ENCODE measurements at regions not wholly inside any gene's neighbourhood (a gene's known extent, or its start where the extent isn't known, plus 50 kb on each side); places are given as distances from the start of the nearest gene placed in this dataset.

DNA sequence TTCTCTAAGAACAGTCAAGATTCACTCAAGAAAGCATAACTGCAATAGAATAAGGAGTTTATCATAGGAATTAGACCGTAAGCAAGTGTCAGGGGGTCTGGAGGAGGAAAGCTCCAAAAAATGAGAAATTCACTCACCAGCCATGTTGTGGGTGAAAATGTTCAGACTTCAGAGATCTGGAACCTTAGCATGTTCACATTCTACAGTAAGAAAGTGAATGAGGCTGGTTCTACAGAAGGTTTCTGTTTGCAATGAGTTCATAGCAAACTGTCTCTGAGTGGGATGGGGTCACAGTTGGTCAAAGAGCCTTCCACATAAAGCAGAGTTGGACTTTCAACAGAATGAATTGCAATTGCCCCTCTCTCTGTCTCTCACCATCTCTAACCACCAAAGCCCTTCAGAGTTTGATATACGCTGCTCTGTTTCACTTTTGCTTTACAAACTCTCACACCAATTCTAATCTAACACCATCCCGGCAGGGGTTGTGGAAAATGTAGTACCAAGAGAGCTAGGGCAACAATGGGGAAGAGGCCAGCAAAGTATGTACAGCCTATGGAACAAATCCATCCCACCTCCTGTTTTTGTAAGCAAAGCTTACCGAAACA lies 581.8 kb upstream of the UBE2E2 start:
- FAIRE-seq (no peak), DNase-seq (ENCODE audit: insufficient read length, low spot score) (no peak)
- TF ChIP-seq TAF1 (IDR thresholded peaks at IDR 0.05; ENCODE audit: low read depth, low read length) = no peak
- no peak for TF ChIP-seq POLR2A (IDR thresholded peaks at IDR 0.05; ENCODE audit: low read depth, low read length)
- no peak for TF ChIP-seq POU2F2 (IDR thresholded peaks at IDR 0.05; ENCODE audit: low read depth, low read length)
- no peak for TF ChIP-seq PAX5 (IDR thresholded peaks at IDR 0.05; ENCODE audit: insufficient read depth, low read length, severe bottlenecking)
- TF ChIP-seq POLR2AphosphoS5 (IDR thresholded peaks at IDR 0.05; ENCODE audit: low read depth, low read length) = no peak
- TF ChIP-seq SPI1 (IDR thresholded peaks at IDR 0.05; ENCODE audit: low read depth, low read length) = no peak

GRCh38 chr3:22627993-22628499 lies 575.1 kb upstream of the UBE2E2 start:
- FAIRE-seq = no peak
- DNase-seq (ENCODE audit: insufficient read length, low spot score) = no peak
- no peak for TF ChIP-seq POU2F2 (IDR thresholded peaks at IDR 0.05; ENCODE audit: low read depth, low read length)
- TF ChIP-seq TAF1 (IDR thresholded peaks at IDR 0.05; ENCODE audit: low read depth, low read length) = no peak
- TF ChIP-seq POLR2AphosphoS5 (IDR thresholded peaks at IDR 0.05; ENCODE audit: low read depth, low read length) = no peak
- no peak for TF ChIP-seq POLR2A (IDR thresholded peaks at IDR 0.05; ENCODE audit: low read depth, low read length)
- TF ChIP-seq SPI1 (IDR thresholded peaks at IDR 0.05; ENCODE audit: low read depth, low read length) = no peak
- TF ChIP-seq PAX5 (IDR thresholded peaks at IDR 0.05; ENCODE audit: insufficient read depth, low read length, severe bottlenecking) = no peak

- FAIRE-seq (no peak), DNase-seq (ENCODE audit: insufficient read length, low spot score) (no peak)
- TF ChIP-seq POLR2A (IDR thresholded peaks at IDR 0.05; ENCODE audit: low read depth, low read length) (no peak), SPI1 (IDR thresholded peaks at IDR 0.05; ENCODE audit: low read depth, low read length) (no peak), PAX5 (IDR thresholded peaks at IDR 0.05; ENCODE audit: insufficient read depth, low read length, severe bottlenecking) (no peak), POU2F2 (IDR thresholded peaks at IDR 0.05; ENCODE audit: low read depth, low read length) (no peak), TAF1 (IDR thresholded peaks at IDR 0.05; ENCODE audit: low read depth, low read length) (no peak), POLR2AphosphoS5 (IDR thresholded peaks at IDR 0.05; ENCODE audit: low read depth, low read length) (no peak)
These were observed 570.6 kb upstream of the UBE2E2 start for GRCh38 chr3:22632536-22632935.

GRCh38 chr3:22634433-22634832 lies 568.7 kb upstream of the UBE2E2 start:
- TF ChIP-seq TAF1 (IDR thresholded peaks at IDR 0.05; ENCODE audit: low read depth, low read length) = no peak
- 0 out of 2 replicates have a peak, but pooled peaks have one; percentile 28 for TF ChIP-seq SPI1 (IDR thresholded peaks at IDR 0.05; ENCODE audit: low read depth, low read length)
- DNase-seq (ENCODE audit: insufficient read length, low spot score) (no peak), FAIRE-seq (no peak)

DNA sequence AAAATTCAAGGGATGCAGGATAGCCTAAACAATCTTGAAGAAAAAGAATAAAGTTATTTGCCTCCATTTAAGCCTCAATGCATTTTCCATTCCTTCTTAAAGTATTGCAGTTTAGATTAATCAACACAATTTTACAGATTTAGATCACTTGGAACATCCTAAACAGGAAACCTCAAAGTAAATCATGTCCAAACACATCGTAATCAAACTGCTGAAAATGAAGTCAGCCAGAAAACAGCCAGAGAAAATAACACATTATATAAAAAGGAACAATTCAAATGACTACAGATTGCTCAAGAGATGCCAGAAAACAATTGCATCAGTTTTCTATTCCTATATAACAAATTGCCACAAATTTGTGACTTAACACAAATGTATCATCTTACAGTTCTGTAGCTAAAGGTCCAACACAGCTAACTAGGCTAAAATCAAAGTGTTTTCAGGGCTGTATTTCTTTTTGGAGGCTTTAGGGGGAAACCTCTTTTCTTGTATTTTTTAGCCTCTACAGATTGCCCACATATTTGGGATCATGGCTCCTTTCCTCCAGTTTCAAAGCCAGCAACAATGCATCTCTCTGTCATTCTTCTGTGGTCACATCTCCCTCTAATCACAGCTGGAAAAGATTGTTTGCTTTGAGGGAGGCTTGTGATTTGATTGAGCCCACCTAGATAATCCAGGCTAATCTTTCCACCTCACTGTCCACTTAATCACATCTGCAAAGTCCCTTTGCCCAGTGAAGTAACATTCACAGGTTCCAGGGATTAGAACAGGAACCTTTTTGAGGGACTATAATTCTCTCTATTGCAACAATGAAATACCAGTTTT lies 543.3 kb upstream of the UBE2E2 start:
- FAIRE-seq (no peak), DNase-seq (ENCODE audit: insufficient read length, low spot score) (no peak)
- TF ChIP-seq POU2F2 (IDR thresholded peaks at IDR 0.05; ENCODE audit: low read depth, low read length) = no peak
- TF ChIP-seq SPI1 (IDR thresholded peaks at IDR 0.05; ENCODE audit: low read depth, low read length) = no peak
- no peak for TF ChIP-seq POLR2AphosphoS5 (IDR thresholded peaks at IDR 0.05; ENCODE audit: low read depth, low read length)
- TF ChIP-seq TAF1 (IDR thresholded peaks at IDR 0.05; ENCODE audit: low read depth, low read length) = no peak
- TF ChIP-seq POLR2A (IDR thresholded peaks at IDR 0.05; ENCODE audit: low read depth, low read length) = no peak
- no peak for TF ChIP-seq PAX5 (IDR thresholded peaks at IDR 0.05; ENCODE audit: insufficient read depth, low read length, severe bottlenecking)

DNA sequence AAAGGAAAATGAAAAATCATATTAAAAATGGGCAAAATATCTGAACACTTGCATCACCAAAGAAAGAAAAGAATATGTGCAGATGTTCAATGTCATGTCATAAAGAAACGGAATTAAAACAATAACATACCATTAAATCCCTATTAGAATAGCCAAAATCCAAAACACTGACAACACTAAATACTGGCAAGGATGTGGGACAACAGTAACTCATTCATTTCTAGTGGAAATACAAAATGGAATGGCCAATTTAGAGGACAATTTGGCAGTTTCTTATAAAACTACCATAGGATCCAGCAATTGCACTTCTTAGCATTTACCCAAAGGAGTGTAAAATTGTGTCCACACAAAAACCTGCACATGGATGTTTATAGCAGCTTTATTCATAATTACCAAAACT lies 542.5 kb upstream of the UBE2E2 start:
- no peak for DNase-seq (ENCODE audit: insufficient read length, low spot score)
- no peak for FAIRE-seq
- TF ChIP-seq POLR2A (IDR thresholded peaks at IDR 0.05; ENCODE audit: low read depth, low read length) = no peak
- TF ChIP-seq PAX5 (IDR thresholded peaks at IDR 0.05; ENCODE audit: insufficient read depth, low read length, severe bottlenecking) = no peak
- TF ChIP-seq POU2F2 (IDR thresholded peaks at IDR 0.05; ENCODE audit: low read depth, low read length) = no peak
- TF ChIP-seq POLR2AphosphoS5 (IDR thresholded peaks at IDR 0.05; ENCODE audit: low read depth, low read length) = no peak
- no peak for TF ChIP-seq TAF1 (IDR thresholded peaks at IDR 0.05; ENCODE audit: low read depth, low read length)
- no peak for TF ChIP-seq SPI1 (IDR thresholded peaks at IDR 0.05; ENCODE audit: low read depth, low read length)

GRCh38 chr3:22661121-22661700 lies 541.9 kb upstream of the UBE2E2 start:
- DNase-seq (ENCODE audit: insufficient read length, low spot score) = no peak
- no peak for FAIRE-seq
- TF ChIP-seq POLR2AphosphoS5 (IDR thresholded peaks at IDR 0.05; ENCODE audit: low read depth, low read length) = no peak
- TF ChIP-seq PAX5 (IDR thresholded peaks at IDR 0.05; ENCODE audit: insufficient read depth, low read length, severe bottlenecking) = no peak
- no peak for TF ChIP-seq SPI1 (IDR thresholded peaks at IDR 0.05; ENCODE audit: low read depth, low read length)
- no peak for TF ChIP-seq TAF1 (IDR thresholded peaks at IDR 0.05; ENCODE audit: low read depth, low read length)
- TF ChIP-seq POU2F2 (IDR thresholded peaks at IDR 0.05; ENCODE audit: low read depth, low read length) = no peak
- TF ChIP-seq POLR2A (IDR thresholded peaks at IDR 0.05; ENCODE audit: low read depth, low read length) = no peak

DNA sequence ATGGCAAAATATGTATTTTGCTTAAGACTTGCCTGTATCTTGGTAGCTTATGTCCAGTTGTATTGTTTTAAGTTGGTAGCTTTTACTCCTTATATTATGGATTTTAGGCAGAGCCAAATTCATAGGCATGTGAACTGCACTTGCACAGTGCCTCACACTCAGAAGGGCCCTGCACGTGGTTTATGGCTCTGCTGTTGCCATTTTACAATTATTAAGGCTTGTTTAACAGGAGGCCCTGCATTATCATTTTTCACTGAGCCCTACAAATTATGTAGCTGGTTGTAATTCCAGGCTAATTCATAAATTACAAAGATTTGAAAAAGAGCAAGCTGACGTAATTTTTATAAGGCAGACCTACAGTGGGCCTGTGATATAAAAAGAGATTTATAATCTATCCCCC lies 537.6 kb upstream of the UBE2E2 start:
- no peak for FAIRE-seq
- no peak for DNase-seq (ENCODE audit: insufficient read length, low spot score)
- TF ChIP-seq POLR2A (IDR thresholded peaks at IDR 0.05; ENCODE audit: low read depth, low read length) (no peak), SPI1 (IDR thresholded peaks at IDR 0.05; ENCODE audit: low read depth, low read length) (no peak), PAX5 (IDR thresholded peaks at IDR 0.05; ENCODE audit: insufficient read depth, low read length, severe bottlenecking) (no peak), POU2F2 (IDR thresholded peaks at IDR 0.05; ENCODE audit: low read depth, low read length) (no peak), TAF1 (IDR thresholded peaks at IDR 0.05; ENCODE audit: low read depth, low read length) (no peak), POLR2AphosphoS5 (IDR thresholded peaks at IDR 0.05; ENCODE audit: low read depth, low read length) (no peak)

GRCh38 chr3:22666736-22667135 lies 536.4 kb upstream of the UBE2E2 start:
- DNase-seq (ENCODE audit: insufficient read length, low spot score) (no peak), FAIRE-seq (no peak)
- TF ChIP-seq POU2F2 (IDR thresholded peaks at IDR 0.05; ENCODE audit: low read depth, low read length) (no peak), POLR2AphosphoS5 (IDR thresholded peaks at IDR 0.05; ENCODE audit: low read depth, low read length) (no peak), SPI1 (IDR thresholded peaks at IDR 0.05; ENCODE audit: low read depth, low read length) (no peak), PAX5 (IDR thresholded peaks at IDR 0.05; ENCODE audit: insufficient read depth, low read length, severe bottlenecking) (no peak), POLR2A (IDR thresholded peaks at IDR 0.05; ENCODE audit: low read depth, low read length) (no peak), TAF1 (IDR thresholded peaks at IDR 0.05; ENCODE audit: low read depth, low read length) (no peak)

Data from GM12891 (cell line).